NCI-H1105 treated with DMSO at 0.1 percent for 48 hours (cell line): ENCODE measurements at regions not wholly inside any gene's neighbourhood (a gene's known extent, or its start where the extent isn't known, plus 50 kb on each side); places are given as distances from the start of the nearest gene placed in this dataset.

ENCODE experiments used
- DNase-seq: peaks from one replicate; lab custom pipeline; 2025; lab: John Stamatoyannopoulos, UW

DNA sequence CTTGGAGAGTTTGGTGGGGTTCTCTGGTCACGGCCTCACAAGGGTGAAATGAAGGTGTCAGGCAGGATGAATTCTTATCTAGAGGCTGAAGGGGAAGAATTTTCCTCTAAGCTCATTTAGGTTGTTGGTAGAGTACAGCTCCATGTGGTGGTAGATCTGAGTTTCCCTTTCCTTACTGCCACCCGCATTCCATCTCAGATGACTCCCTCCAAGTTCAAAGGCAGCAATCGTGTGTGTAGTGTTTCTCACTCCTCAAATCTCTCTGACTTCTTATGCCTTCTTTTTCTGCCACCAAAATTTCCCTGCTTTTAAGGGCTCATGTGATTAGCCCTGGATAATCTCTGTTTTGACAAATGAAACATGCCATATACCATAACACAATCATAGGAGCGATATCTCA, 135.5 kb upstream of the MYOCD start:
- DNase-seq = no peak

DNA sequence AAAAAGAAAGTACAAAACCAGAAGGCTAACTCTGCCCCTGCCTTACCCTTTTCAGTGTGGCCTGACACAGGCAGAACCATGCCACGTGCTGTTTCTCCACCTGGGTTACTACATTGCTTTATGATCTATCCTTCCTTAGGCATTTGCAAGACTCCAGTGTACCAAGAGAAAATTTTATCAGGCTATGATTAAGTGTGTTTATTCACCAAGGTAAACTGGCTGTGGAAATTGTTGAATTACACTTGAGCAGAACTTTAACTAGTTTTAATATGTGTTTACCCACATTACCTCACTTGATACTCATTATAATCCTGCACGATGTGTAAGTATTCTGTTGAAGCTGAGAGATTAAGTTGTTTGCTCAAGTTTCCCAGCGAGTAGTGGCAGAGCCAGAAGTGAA, 129.7 kb upstream of the MYOCD start:
- DNase-seq = no peak

DNA sequence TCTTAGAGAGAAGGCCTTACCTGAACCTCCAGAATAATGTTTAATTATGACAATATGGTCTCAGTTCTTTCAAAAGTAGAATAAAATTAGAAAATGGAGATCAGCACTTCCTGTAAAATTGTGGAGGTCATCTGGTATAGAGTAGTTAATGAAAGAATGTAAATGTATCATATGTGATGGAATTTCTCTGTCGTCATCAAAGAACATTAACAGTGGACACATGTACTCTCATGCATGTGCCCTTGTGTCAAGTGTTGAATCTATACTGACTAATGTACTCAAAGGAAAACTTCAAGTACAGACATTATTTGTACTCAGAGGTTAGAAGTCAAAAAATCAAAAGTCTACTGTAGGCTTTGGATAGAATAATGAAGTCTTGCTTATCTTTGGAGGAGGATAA, 129.2 kb upstream of the MYOCD start:
- DNase-seq = no peak

DNA sequence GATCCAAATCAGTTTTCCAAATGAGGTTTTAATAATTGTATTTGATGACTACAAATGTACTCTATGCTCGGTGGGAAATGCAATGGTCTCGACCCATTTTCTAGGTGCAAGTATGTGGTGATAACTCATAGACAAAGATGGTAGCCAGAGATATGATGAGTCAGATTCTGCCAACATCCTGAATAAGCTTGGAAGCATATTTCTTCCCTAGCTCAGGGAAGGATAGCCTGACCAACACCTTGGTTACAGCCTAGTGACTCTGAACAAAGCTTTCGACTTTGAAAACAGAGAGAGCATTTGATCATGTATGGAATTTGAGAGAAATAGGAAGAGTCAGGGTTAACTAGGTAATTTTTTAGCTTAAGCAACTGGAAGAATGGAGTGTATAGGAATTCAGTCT, 128.3 kb upstream of the MYOCD start:
- no peak for DNase-seq

DNA sequence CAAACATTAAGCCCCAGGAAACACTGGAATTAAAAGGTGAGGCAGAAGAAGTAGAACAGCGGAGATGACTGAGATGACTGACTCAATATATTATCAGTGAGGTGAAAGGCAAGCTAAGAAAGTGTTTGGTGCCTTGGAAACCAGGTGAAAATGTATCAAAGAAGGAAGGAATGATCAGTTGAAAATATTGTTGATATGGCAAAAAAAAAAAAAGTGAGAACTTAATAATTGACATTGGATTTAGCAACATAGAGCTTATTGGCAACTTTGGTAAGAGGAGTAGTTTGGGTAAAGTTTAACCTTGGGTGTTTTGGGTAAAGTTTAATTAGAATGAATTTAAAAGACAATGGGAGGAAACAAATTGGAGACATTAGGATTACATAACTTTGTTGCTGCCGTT, 127.7 kb upstream of the MYOCD start:
- DNase-seq = no peak

DNA sequence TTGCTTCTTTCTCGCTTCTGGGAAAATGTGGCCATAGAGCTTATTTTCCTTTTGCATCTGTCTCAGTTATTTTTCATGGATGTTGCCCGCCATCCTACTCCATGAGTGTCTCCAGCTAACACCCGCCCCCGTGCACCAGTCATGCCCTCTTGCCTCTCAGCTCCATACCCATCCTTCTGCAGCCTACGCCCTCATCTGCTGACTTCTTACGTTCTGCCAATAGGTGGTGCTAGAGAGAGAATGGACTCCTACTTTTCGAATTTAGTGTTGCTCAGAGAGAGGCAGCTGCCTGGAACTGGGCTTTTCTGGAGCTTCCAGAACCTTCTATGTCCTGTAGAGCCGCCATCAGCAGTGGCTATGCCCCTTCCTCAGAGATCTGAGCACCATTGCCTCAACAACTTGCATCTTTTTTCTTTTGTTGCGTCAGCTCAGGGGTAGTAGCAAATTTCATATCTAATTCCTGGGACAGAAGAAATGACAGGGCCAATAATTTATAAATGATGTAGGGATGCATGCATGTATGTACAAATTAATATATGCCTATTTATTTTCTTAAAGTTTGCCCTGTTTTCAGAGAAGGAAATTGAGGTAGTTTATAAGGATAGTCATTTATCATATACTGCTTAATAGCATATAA, 119.7 kb upstream of the MYOCD start:
- DNase-seq = peak; percentile 19

DNA sequence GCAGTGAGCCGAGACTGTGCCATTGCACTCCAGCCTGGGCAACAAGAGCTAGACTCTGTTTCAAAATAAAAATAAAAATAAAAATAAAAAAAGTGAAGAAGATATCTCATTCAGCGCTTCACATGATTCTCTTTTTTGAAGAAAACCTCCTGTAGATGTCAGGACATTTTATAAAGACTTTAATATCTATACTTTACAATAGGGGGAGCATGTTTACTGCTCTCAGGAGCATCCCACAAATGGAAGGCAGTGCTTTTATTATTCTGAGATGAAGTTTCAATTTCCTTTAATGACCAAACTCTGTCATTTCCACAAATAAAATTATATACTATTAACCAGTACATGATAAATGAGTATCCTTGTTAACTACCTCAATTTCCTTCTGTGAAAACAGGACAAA, 118.7 kb upstream of the MYOCD start:
- DNase-seq = no peak

DNA sequence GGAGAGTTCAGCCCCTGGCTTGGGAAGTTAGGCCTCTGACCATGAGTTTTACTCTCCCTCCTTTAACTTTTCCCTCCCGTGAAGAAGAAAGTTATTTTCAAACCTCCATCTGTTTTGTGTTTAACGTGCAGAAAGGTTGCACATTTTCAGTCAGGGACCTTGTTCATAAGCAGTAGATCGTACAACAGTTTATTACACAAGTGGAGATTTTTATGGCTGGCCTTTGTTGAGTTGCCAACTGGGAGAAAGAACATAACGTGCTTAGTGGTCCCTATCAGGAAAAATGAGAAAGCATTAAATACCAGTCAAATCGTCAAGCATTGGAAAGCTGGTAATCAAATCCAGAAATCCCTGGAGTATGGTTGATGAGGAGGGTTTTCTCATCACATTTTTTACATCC, 117.9 kb upstream of the MYOCD start:
- no peak for DNase-seq

DNA sequence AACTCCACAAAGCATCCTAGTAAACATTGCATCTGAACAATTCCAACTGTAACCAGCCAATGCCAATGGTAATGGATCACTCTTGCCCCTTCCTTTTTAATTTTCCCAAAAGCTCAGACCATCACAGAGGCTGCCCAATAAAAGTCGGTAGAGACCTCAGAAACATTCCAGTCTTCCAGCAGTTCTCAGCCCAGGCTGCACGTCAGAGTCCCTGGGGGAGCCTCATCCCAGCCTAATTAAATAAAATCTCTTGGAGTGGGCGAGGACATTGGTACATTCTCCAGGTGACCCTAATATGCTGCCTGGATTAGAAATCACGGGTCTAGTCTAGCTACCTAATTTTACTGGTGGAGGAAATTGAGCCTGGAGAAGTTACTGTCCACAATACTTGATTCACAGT, 117.1 kb upstream of the MYOCD start:
- DNase-seq = no peak

DNA sequence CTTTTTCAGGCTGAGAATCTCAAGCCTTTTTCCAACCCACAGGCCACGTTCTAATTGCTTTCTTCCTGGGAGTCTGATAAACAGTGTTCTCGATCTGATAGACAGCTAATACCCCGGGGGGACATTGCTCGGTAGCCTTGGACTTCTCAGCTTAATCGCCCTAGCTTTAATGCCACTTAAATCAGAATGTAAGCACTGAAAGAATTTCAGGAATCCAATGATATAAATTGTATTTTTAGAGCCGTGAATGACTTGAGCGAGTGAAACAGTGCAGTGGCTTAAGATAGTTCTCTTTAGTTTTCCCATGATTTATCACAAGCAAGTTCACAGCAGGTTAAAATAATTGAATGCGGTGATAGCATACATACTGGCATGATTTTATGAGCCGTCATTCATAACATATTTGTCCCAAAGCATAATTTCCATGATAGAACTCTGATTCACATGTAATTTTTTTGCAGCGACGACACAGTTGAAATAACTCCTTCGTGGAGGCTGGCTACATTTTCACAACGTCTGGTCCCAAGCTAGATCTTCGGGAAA, 116.1 kb upstream of the MYOCD start:
- no peak for DNase-seq

DNA sequence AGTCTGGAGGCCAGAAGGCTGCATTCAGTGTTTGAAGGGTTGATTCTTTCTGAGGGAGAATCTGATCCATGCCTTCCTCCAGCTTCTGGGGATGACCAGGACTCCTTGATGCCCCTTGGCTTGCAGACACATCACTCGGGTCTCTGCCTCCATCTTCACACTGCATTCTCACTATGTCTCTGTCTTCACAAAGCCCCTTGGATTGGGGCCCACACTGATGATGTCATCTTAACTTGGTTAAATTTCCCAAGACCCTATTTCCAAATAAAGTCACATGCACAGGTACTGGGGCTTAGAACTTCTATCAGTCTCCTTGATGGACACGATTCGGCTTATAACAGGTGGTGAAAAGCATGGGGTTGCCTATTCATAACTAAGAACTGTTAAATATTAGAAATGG, 112.1 kb upstream of the MYOCD start:
- DNase-seq = no peak

DNA sequence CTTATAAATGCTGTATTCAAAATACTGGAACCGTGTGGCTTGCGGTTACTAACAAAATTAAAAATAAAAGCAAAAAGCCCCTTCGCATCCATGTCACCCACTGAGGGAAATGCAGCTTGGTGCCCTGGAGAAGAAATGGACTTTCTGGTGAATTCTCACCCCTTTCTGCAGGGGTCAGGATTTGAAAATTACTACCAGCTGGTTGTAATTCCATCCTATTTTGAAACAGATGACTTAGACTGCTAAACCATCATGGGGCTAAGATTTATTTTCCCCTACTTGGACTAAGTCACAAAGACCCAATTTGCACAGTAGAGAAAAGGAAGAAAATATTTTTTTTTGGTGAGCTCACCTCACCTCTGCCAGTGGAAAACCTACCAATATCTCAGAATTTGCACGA, 111.4 kb upstream of the MYOCD start:
- DNase-seq = no peak

DNA sequence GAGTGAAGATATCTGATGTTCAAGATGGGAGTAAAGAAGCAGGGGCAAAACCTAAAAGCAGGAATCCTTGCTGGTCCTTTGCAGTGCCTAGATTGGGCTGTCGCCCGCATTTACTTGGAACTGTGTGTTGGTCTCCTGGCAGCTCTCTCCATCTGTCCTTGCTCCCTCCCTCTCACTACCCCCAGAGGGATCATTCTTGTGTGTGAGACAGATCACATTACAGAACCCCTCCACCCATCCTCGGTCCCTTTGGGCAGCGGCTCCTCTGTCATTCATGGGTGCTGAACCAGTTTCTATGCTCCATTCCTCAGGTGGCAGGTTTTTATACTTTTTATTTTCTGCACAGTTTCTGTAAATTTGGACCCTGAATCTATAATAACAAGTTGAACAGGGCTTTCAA, 99.4 kb upstream of the MYOCD start:
- DNase-seq = no peak

DNA sequence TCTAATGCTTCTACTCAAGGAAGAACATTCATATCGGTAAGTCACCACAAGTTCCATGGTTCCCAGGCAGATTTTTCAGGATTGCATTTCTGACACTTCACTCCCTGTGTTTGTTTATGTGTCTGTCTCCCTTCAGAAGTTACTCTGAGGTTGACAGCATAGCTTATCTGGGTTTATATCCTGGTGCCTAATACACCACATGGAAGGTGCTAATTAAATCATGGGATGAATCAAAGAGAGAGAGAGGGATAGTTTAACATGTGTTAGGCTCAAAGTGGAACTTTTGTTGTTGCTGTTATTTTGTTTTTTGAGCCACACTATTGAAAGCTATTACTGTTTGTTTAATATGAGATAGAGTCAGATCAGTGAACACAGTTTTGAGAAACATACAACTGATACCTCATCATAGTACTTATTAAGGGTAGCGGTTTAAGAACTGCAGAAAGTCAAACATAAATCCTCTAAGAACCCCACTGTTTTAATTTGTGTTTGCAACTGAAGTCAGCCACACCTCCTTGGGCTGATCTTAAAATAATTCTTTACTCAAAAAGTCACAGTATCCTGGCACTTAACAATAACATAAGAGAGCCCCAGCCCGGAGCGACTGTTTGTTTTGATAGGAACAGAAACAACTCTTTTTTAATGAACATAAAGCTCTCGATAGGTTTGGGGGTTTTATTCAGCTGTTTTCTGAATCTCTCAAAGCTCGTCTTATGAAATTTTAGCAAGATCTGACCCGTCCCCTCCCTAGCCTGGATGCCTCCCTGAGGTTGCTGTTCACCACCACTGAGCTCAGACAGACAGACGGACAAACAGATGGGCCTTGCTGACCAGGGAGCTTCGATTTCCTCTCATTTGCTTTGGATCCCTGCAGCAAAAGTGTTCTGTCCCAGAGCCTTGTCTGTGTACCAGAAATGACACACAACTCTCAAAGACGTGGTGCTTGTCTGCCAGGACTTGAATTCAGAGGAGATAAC, 98.3 kb upstream of the MYOCD start:
- DNase-seq = no peak

DNA sequence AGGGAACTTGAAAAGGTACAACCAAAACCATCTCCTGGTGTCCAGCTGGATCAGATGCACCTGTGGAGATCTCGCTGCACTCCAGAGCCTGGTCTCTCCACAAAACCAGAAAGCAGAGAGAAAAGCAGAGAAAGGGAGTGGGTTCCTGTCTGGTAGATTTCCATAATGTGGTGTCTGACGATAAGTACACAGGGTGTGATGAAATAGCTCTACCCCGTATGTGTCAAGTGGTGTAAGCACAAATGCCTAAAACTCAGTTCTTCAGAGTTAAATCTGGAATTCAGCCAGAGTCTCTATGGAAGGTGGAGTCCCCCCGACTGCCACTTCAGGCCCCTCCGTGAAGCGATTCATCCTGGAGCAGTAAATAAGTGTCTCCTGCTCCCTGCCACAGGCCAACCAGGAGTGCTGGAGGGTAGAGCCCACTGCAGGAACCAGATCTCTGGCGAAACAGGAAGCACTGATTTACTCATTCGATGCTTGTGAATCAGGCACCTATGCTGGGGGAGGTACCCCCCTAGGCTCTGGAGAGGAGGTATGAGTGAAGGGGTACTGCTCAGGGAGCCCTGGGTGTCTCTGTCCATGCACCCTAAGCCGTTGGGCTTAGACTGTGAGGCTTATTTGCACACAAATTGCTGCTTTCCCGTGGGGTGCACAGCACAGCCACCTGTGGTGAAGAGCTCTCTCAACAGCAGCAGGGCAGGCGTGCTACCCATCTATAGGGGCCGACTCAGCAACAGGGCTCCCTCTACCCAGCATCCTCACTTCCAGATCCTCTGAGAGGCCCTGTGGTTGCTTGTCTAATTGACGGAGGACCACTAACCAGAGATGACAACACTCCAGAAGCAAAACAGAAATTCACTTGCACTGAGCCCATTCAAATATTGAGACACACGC, 97.1 kb upstream of the MYOCD start:
- no peak for DNase-seq

DNA sequence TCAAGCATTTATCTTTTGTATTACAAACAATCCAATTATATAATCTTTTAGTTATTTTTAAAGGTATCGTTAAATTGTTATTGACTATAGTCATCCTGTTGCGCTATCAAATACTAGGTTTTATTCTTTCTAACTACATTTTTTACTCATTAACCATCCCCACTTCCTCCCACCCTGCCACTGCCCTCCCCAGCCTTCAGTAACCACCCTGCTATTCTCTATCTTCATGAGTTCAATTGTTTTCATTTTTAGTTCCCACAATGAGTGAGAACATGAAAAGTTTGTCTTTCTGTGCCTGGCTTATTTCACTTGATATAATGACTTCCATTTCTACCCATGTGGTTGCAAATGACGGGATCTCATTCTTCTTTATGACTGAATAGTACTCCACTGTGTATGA, 94.1 kb upstream of the MYOCD start:
- DNase-seq = no peak

DNA sequence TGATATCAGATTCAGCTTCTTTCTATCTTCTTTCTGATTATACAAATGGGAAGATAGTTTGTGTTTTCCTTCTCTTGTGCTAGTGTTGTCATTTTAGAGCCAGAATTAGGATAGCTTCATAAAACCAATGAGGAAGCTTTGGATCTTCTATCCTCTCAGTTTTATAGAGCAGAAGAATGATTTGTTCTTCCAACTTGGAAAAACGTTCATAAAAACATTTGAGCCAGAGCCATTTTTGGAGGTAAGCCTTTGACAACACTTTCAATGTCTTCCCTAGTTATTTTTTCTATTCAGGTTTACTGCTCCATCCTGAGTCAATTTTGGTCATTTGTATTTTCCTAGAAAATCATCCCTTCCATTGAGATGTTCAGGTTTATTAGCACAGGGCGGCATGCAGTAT, 91.2 kb upstream of the MYOCD start:
- no peak for DNase-seq

DNA sequence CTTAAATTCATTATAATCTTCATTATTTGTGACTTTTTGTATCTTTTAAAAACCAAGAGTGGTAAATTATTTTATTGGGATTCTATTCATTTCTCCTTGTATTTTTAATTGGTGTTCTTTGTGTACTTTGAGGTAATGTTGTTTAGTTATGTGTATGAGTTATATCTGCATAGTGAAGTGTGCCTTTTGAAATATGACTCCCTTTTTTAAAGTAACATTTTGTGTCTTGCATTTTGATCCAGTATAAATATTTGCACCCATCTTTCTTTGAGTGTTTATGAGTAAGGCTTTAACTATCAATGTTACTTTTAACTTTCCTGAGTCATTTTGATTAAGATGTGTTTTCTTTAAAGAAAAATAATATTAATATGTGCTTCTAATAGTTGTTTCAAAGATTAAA, 90.0 kb upstream of the MYOCD start:
- no peak for DNase-seq

DNA sequence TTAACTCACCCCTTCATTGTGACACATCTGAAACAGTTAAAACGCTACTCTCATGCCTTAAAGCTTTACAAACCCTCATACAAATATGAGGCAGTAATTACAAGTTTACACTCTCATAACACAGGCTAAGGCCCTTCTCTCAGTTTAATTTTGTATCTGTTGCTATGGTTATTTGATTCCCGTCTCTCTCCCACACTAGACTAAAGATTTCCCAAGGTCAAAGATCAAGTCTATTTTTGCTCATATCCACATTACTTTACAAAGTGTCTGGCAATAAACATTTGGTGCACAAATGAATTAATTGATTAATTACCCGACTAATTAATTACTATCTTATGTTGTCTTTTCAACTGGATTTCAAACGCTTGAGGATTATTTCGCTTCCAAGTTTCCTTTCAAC, 86.4 kb upstream of the MYOCD start:
- DNase-seq = no peak

DNA sequence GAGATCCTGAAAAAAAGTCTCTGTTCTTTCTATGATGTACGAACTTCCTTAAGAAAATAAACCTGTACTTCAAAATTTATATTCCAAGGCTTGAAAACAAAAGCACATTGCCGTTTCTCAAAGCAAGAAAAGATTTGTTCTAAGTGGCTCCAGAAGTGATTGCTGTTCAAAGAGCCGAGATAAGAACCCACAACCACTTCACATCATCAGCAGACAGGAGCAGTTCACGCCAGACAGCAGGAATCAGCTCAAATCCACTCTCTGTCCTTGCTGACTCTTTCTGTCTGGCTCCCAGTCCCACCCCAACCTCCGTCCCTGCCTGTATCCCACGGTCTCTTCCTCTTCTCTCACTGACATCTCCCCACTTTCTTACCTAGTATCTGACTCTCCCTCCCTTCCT, 85.0 kb upstream of the MYOCD start:
- DNase-seq = no peak

DNA sequence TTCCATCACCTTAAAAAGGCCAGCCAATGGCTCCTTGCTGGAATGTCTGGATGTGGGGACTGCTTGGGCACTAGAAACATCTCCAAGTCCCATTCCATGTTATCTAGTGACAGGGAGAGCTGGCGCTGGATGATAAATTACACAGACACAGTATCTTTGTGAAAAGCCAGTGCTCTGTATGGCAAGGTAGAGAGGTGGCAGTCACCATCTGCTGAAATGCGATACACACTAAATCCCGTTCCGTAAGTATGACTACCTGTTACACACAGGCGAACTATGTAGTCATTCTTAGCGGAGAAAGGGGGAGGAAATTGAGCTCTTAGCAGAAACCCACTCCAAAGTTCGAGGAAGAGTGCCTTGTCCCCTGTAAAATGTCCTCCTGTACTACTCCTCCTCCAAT, 81.0 kb upstream of the MYOCD start:
- no peak for DNase-seq

DNA sequence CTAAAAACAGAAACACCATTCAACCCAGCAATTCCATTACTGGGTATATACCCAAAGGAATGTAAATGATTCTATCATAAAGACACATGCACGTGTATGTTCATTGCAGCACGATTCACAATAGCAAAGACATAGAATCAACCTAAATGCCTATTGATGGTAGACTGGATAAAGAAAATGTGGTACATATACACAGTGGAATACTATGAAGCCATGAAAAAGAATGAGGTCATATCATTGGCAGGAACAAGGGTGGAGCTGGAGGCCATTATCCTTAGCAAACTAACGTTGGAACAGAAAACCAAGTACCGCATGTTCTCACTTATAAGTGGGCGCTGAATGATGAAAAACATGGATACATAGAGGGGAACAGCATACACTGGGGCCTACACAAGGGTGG, 77.2 kb upstream of the MYOCD start:
- no peak for DNase-seq
